Activated CD4-positive, alpha-beta memory T cell treated with anti-CD3 and anti-CD28 coated beads, Interleukin-2, amount 10 ng/mL, durations not matched to agents 7 days and 5 days (primary cell): ENCODE measurements at regions not wholly inside any gene's neighbourhood (a gene's known extent, or its start where the extent isn't known, plus 50 kb on each side); places are given as distances from the start of the nearest gene placed in this dataset.
"Not testable (repeated sequence)": the region's sequence is repeated elsewhere in the genome, so short reads cannot be mapped to it uniquely, and the experiment has no call there.

Source experiments
- CTCF ChIA-PET: fragments of 350-600 bp; sonication (Branson Sonifier 250); formaldehyde crosslinking; loops from one replicate; lab custom pipeline; 2021; ENCODE audit warnings: antibody characterized with exemption, inconsistent platforms; lab: Charles Lee
- POLR2A ChIA-PET: fragments of 350-600 bp; sonication (Branson Sonifier 250); formaldehyde crosslinking; loops from one replicate; lab custom pipeline; 2021; ENCODE audit warnings: antibody characterized with exemption; lab: Charles Lee
- DNase-seq: peaks from one replicate; pipeline ENCODE4 v3.0.0-alpha.2; 2020
- H3K27ac Mint-ChIP-seq: one replicate; pipeline ENCODE4 v1.8.0; 2021; ENCODE audit warnings: mild to moderate bottlenecking, mixed read lengths
- H3K27me3 Mint-ChIP-seq: one replicate; pipeline ENCODE4 v1.8.0; 2021; ENCODE audit warnings: mixed read lengths
- H3K36me3 Mint-ChIP-seq: one replicate; pipeline ENCODE4 v1.8.0; 2021; ENCODE audit warnings: low read depth, mixed read lengths
- H3K4me1 Mint-ChIP-seq: one replicate; pipeline ENCODE4 v1.8.0; 2021; ENCODE audit warnings: mixed read lengths
- H3K4me3 Mint-ChIP-seq: one replicate; pipeline ENCODE4 v1.8.0; 2021; ENCODE audit warnings: mild to moderate bottlenecking, mixed read lengths
- H3K9me3 Mint-ChIP-seq: one replicate; pipeline ENCODE4 v1.8.0; 2021; ENCODE audit warnings: mixed read lengths

GRCh38 chr5:54404568-54404967 is 50.9 kb upstream of the HSPB3 start:
- no peaks in the 10 kb centered on the region for H3K9me3 Mint-ChIP-seq
- H3K4me1 Mint-ChIP-seq, result no peaks in the 10 kb centered on the region
- H3K27ac Mint-ChIP-seq, result no peak overlapping the region
- H3K4me3 Mint-ChIP-seq, result no peak overlapping the region
- H3K27me3 Mint-ChIP-seq, result peaks cover 6% of the 10 kb centered on the region
- no peaks in the 10 kb centered on the region for H3K36me3 Mint-ChIP-seq
- ChIA-PET POLR2A (no interaction called here), CTCF (interaction anchor here (1.4 kb wide), 1 partner anchor 15 kb away, joined by 8 read pairs; no protein-coding TSS in a partner anchor)
- no peak for DNase-seq

DNA sequence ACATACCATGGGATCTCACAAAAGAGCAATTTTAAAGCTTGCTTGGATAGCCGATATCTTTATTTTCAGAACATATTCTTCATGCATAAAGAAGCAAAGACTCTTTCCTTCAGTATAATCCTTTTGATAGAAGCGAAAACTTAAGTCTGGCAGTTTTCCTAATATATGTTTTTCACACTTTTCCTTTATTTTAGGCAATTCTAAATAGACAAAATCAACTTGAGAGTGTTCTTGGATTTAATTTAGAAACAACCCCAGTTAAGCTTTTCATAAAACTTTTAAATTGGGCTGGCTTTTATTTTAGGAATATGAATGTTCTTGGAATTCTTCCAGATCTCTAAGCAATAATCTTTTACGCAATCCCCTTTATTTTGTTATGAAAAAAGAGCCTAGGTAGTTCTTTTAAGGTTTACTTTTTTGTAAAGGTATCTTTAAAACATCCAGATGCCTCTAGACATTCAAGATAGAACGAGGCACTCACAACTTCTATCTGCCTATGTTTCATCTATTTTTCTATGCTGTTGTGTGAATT is 51.5 kb upstream of the HSPB3 start:
- Mint-ChIP-seq H3K9me3 (no peaks in the 10 kb centered on the region), H3K4me1 (no peaks in the 10 kb centered on the region), H3K27me3 (peaks cover 6% of the 10 kb centered on the region), H3K36me3 (no peaks in the 10 kb centered on the region), H3K27ac (no peak overlapping the region), H3K4me3 (no peak overlapping the region)
- ChIA-PET POLR2A (no interaction called here), CTCF (interaction anchor here (1.4 kb wide), 1 partner anchor 16 kb away, joined by 8 read pairs; no protein-coding TSS in a partner anchor)
- no peak for DNase-seq

GRCh38 chr5:54403121-54403520 is 52.4 kb upstream of the HSPB3 start:
- DNase-seq, result no peak
- POLR2A ChIA-PET, result no interaction called here
- CTCF ChIA-PET, result interaction anchor here (1.4 kb wide), 1 partner anchor 16 kb away, joined by 8 read pairs; no protein-coding TSS in a partner anchor
- Mint-ChIP-seq H3K9me3 (no peaks in the 10 kb centered on the region), H3K27me3 (peaks cover 6% of the 10 kb centered on the region), H3K36me3 (no peaks in the 10 kb centered on the region), H3K4me3 (no peak overlapping the region), H3K27ac (no peak overlapping the region), H3K4me1 (no peaks in the 10 kb centered on the region)

DNA sequence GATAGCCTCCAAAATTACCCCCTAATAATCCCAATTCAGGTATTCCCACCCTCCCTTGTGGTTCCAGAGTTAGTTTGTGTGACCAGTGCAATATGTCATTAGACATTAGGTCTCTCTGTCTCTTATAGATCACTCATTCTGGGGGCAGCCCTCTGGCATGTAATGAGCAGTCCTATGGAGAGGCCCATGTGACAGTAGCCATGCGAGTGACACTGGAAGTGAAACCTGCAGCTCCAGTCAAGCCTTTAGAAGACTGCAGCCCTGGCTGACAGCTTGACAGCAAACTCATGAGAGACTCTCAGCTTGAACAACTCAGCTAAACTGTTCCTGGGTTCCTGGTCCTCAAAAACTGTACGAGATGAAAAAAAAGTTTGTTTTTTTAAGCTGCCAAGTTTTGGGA is 54.0 kb upstream of the HSPB3 start:
- ChIA-PET POLR2A (no interaction called here), CTCF (no interaction called here)
- no peaks in the 10 kb centered on the region for H3K4me1 Mint-ChIP-seq
- H3K4me3 Mint-ChIP-seq, result no peak overlapping the region
- peaks cover 4% of the 10 kb centered on the region for H3K27me3 Mint-ChIP-seq
- DNase-seq, result no peak
- H3K27ac Mint-ChIP-seq, result no peak overlapping the region
- H3K36me3 Mint-ChIP-seq, result no peaks in the 10 kb centered on the region
- no peaks in the 10 kb centered on the region for H3K9me3 Mint-ChIP-seq

DNA sequence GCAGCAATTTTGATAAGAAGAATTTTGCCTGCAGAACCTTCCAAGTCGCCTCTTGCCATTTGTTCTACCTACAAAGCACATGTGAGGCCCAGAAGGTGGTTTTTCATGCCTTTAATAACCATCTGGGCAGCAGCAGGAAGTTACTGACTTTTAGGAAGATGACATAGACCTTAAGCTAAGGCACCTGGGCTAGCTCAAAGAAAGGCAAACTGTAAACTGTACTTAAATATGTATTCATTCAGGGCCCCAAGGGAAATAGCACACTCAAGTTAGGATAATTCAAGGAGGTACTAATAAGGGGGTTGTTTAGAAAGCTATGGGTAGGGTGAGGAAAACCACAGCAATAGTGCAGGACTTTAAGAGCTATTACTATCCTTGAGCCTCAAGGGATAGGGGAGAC is 57.3 kb upstream of the HSPB3 start:
- Mint-ChIP-seq H3K9me3 (no peaks in the 10 kb centered on the region), H3K4me3 (no peak overlapping the region), H3K36me3 (no peaks in the 10 kb centered on the region), H3K27ac (no peak overlapping the region), H3K4me1 (no peaks in the 10 kb centered on the region), H3K27me3 (no peaks in the 10 kb centered on the region)
- DNase-seq, result no peak
- ChIA-PET CTCF (no interaction called here), POLR2A (no interaction called here)

DNA sequence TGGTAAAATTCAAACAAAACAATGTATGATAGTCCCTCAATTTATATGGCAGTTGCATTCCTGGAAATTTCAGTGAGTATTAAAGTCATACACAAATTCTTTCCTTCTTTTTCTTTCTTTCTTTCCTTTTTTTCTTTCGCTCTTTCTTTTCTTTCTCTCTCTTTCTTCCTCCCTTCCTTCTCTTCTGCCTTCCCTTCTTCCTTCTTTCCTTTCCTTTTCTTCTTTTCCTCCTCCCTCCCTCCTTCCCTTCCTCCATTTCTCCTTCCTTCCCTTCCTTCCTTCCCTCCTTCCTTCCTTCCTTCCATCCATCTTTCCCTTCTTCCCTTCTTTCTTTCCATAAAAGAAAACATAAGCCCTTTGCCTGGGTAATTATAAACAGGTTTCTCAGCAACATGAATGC is 58.1 kb upstream of the HSPB3 start:
- Mint-ChIP-seq H3K4me3 (no peak overlapping the region), H3K36me3 (no peaks in the 10 kb centered on the region), H3K27ac (no peak overlapping the region), H3K27me3 (no peaks in the 10 kb centered on the region), H3K9me3 (peaks cover 3% of the 10 kb centered on the region), H3K4me1 (no peaks in the 10 kb centered on the region)
- ChIA-PET CTCF (no interaction called here), POLR2A (no interaction called here)
- no peak for DNase-seq

DNA sequence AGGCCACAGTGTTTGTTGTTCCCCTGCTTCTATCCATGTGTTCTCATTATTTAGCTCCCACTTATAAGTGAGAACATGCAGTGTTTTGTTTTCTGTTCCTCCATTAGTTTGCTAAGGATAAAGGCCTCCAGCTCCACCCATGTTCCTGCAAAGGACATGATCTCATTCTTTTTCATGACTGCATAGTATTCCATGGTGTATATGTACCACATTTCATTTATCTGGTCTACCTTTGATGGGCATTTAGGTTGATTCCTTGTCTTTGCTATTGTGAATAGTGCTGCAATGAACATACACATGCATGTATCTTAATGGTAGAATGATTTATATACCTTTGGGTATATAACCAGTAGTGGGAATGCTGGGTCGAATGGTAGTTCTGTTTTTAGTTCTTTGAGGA is 62.5 kb upstream of the HSPB3 start:
- DNase-seq, H3K4me3 Mint-ChIP-seq, CTCF ChIA-PET, H3K27me3 Mint-ChIP-seq, H3K27ac Mint-ChIP-seq, H3K4me1 Mint-ChIP-seq, POLR2A ChIA-PET, H3K9me3 Mint-ChIP-seq, H3K36me3 Mint-ChIP-seq: not testable (repeated sequence)

DNA sequence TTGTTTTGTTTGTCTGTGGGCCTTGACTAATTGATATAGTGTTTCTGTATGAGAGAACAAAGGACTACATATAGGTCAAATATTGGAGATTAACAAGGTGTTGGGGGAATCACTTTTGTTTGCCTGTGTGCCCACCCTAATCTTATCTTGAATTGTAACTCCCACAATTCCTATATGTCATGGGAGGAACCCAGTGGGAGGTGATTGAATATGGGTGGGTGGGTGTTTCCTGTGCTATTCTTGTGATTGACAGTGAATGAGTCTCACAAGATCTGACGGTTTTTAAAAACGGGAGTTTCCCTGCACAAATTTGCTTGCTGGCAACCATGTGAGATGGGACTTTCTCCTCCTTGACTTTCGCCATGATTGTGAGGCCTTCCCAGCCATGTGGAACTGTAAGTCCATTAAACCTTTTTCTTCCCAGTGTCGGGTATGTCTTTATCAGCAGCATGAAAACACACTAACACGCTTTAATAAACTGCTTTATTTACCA is 64.9 kb upstream of the HSPB3 start:
- H3K4me1 Mint-ChIP-seq, result no peaks in the 10 kb centered on the region
- ChIA-PET POLR2A (no interaction called here), CTCF (no interaction called here)

DNA sequence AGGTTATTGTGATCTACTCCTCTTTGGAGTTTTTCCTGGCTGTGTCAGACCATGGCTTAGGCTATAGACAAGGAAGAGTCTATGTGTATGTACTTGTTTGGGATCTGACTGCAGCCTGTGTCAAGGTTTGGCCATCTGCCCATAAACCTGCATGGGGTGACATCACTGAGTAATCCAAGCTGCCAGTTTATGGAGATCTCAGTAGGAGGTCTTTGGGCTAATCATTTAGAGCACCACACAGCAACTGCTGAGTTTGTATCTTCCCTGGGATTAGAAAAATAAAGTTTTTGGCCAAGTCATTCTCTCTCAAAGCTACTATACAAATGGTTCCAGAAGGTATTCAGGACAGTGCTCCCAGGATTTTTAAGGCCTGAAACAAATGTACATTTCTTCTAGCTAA is 65.5 kb upstream of the HSPB3 start:
- no peak overlapping the region for H3K27ac Mint-ChIP-seq
- H3K4me1 Mint-ChIP-seq, result no peaks in the 10 kb centered on the region
- peaks cover 3% of the 10 kb centered on the region for H3K9me3 Mint-ChIP-seq
- POLR2A ChIA-PET, result no interaction called here
- H3K4me3 Mint-ChIP-seq, result no peak overlapping the region
- CTCF ChIA-PET, result interaction anchor here (0.7 kb wide), 1 partner anchor 101 kb away, joined by 3 read pairs; no protein-coding TSS in a partner anchor
- DNase-seq, result no peak
- no peaks in the 10 kb centered on the region for H3K27me3 Mint-ChIP-seq
- no peaks in the 10 kb centered on the region for H3K36me3 Mint-ChIP-seq

More for the DNA sequence above, 64.9 kb upstream of the HSPB3 start:
- no peak overlapping the region for H3K4me3 Mint-ChIP-seq
- DNase-seq, result no peak
- no peaks in the 10 kb centered on the region for H3K27me3 Mint-ChIP-seq
- H3K9me3 Mint-ChIP-seq, result peaks cover 3% of the 10 kb centered on the region
- no peaks in the 10 kb centered on the region for H3K36me3 Mint-ChIP-seq
- H3K27ac Mint-ChIP-seq, result no peak overlapping the region

DNA sequence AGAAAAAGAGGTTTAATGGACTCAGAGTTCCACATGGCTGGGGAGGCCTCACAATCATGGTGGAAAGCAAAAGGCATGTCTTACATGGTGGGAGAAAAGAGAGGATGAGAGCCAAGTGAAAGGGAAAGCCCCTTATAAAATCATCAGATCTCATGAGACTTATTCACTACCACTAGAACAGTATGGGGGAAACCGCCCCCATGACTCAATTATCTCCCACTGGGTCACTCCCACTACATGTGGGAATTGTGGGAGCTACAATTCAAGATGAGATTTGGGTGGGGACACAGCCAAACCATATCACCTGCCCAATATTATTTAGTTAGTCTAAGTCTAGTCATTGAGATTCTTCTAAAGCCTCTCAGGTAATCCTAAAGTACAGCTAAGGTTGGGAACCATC is 66.1 kb upstream of the HSPB3 start:
- H3K9me3 Mint-ChIP-seq, POLR2A ChIA-PET, DNase-seq, H3K4me1 Mint-ChIP-seq, H3K27ac Mint-ChIP-seq, H3K36me3 Mint-ChIP-seq, H3K4me3 Mint-ChIP-seq, H3K27me3 Mint-ChIP-seq: not testable (repeated sequence)
- CTCF ChIA-PET, result interaction anchor here (0.7 kb wide), 1 partner anchor 102 kb away, joined by 3 read pairs; no protein-coding TSS in a partner anchor

DNA sequence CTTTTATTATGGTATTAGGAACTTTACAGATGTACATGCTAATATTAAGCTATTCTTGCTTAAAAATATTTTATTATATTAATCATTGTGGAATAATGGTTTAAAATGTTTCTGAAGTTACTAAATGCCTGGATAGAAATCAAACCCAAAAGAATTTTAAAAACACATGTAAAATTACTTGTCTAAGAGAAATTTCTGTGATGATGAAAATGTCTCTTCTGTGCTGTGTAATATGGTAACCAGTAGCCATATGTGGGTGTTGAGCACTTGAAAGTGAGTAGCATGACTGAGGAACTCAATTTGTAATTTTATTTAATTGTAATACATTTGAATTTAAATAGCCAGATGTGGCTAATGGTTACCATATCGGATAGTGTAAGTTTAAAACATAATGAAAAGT is 66.7 kb upstream of the HSPB3 start:
- no peak for DNase-seq
- Mint-ChIP-seq H3K27ac (no peak overlapping the region), H3K27me3 (no peaks in the 10 kb centered on the region), H3K9me3 (peaks cover 3% of the 10 kb centered on the region), H3K4me1 (no peaks in the 10 kb centered on the region), H3K36me3 (no peaks in the 10 kb centered on the region), H3K4me3 (no peak overlapping the region)
- POLR2A ChIA-PET, result no interaction called here
- CTCF ChIA-PET, result no interaction called here

DNA sequence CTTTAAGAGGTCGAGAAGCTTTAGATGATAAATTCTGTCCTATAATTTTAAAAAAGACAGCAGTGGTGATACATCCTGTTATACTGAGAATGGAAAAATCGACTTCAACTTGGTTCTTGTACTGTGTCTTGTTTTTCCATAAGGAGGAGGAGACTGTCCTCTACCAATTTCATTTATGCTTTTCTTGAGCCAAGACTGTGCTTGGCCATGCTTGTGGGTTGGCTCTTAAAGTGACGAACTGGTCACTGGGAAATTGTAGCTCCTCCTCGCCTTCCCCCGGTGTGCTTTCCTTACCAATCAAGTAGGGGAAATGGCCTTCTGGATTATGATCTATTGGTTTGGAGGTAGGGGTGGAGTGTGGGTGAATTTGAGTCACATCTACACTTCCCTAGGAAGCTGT is 67.1 kb upstream of the HSPB3 start:
- ChIA-PET POLR2A (no interaction called here), CTCF (no interaction called here)
- H3K4me1 Mint-ChIP-seq, result no peaks in the 10 kb centered on the region
- peaks cover 3% of the 10 kb centered on the region for H3K9me3 Mint-ChIP-seq
- no peak for DNase-seq
- no peaks in the 10 kb centered on the region for H3K27me3 Mint-ChIP-seq
- no peak overlapping the region for H3K27ac Mint-ChIP-seq
- no peaks in the 10 kb centered on the region for H3K36me3 Mint-ChIP-seq
- no peak overlapping the region for H3K4me3 Mint-ChIP-seq

- no peak overlapping the region for H3K27ac Mint-ChIP-seq
- no peaks in the 10 kb centered on the region for H3K4me1 Mint-ChIP-seq
- no peak for DNase-seq
These were observed 67.8 kb upstream of the HSPB3 start for GRCh38 chr5:54387659-54388232.

DNA sequence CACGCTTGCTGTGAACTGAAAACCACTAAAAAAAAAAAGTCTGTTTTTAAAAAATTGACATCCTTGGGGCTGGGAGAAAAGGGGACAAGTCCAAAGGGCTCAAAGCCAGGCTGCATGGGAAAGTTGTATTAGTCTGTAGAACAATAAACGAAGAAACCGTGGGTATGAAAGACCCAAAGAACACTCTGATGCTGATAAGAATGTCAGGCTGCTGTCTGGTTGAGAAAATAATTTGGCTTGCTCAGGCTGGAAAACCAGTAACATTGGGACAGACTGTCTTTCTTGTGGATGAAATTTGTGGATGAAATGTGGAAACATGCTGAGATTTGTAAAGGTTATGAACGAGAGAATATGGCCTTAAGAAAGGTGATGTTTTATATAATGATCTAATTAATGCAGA is 68.5 kb upstream of the HSPB3 start:
- DNase-seq, result no peak
- ChIA-PET CTCF (no interaction called here), POLR2A (no interaction called here)
- Mint-ChIP-seq H3K9me3 (no peaks in the 10 kb centered on the region), H3K4me1 (no peaks in the 10 kb centered on the region), H3K4me3 (no peak overlapping the region), H3K27ac (no peak overlapping the region), H3K36me3 (no peaks in the 10 kb centered on the region), H3K27me3 (no peaks in the 10 kb centered on the region)

More at GRCh38 chr5:54387659-54388232, 67.8 kb upstream of the HSPB3 start:
- ChIA-PET CTCF (no interaction called here), POLR2A (no interaction called here)
- Mint-ChIP-seq H3K36me3 (no peaks in the 10 kb centered on the region), H3K9me3 (no peaks in the 10 kb centered on the region), H3K4me3 (no peak overlapping the region), H3K27me3 (no peaks in the 10 kb centered on the region)
